Left lobe of liver (tissue), 2 donors: ENCODE measurements at regions not wholly inside any gene's neighbourhood (a gene's known extent, or its start where the extent isn't known, plus 50 kb on each side); places are given as distances from the start of the nearest gene placed in this dataset.
"Not testable (repeated sequence)": the region's sequence is repeated elsewhere in the genome, so short reads cannot be mapped to it uniquely, and the experiment has no call there.

Experiments used
- ATAC-seq: fragments of 200-7000 bp; cut with Tn5 transposase; one replicate; pipeline ENCODE4 v1.9.1; 2020; ENCODE audit warnings: mild to moderate bottlenecking, moderate library complexity
- DNase-seq: peaks from one replicate; pipeline ENCODE4 v3.0.0-alpha.2; 2020; ENCODE audit warnings: low spot score
- donor health status: DM: no; HTN: no; CAD: no; lungs with moderate emphysema.
- donor health status: DM: no; HTN: yes; CAD: no.

- no peak for ATAC-seq
- no peak for DNase-seq
Observed at GRCh38 chr4:123535037-123535748, 138.6 kb downstream of the SPRY1 start.

GRCh38 chr4:123536225-123536624 is 139.6 kb downstream of the SPRY1 start:
- ATAC-seq = no peak

GRCh38 chr4:123537906-123538402 is 141.4 kb downstream of the SPRY1 start:
- ATAC-seq, DNase-seq: not testable (repeated sequence)

More at GRCh38 chr4:123536225-123536624, 139.6 kb downstream of the SPRY1 start:
- no peak for DNase-seq

GRCh38 chr4:123545667-123546572 is 149.3 kb downstream of the SPRY1 start:
- DNase-seq (no peak), ATAC-seq (peak; percentile 79)

- no peak for DNase-seq
- peak; percentile 57 for ATAC-seq
Observed at GRCh38 chr4:123546573-123547060, 150.0 kb downstream of the SPRY1 start.

GRCh38 chr4:123547216-123548165 is 150.9 kb downstream of the SPRY1 start:
- no peak for ATAC-seq
- no peak for DNase-seq

GRCh38 chr4:123553279-123553678 is 156.7 kb downstream of the SPRY1 start:
- ATAC-seq (no peak), DNase-seq (no peak)

GRCh38 chr4:123553733-123554637 is 157.4 kb downstream of the SPRY1 start:
- peak; percentile 33 for ATAC-seq
- DNase-seq = no peak

GRCh38 chr4:123554801-123555232 is 158.2 kb downstream of the SPRY1 start:
- ATAC-seq = peak; percentile 40
- DNase-seq = no peak

- peak; percentile 95 for DNase-seq
- ATAC-seq = peak; percentile 92
Observed at GRCh38 chr4:123555233-123555806, 158.7 kb downstream of the SPRY1 start.

- ATAC-seq (peak; percentile 74), DNase-seq (peak; percentile 55)
Observed at GRCh38 chr4:123555807-123556273, 159.2 kb downstream of the SPRY1 start.

- no peak for DNase-seq
- ATAC-seq = no peak
Observed at GRCh38 chr4:123556526-123556925, 159.9 kb downstream of the SPRY1 start.

- ATAC-seq = no peak
- no peak for DNase-seq
Observed at GRCh38 chr4:123557857-123558536, 161.4 kb downstream of the SPRY1 start.

GRCh38 chr4:123558865-123559264 is 162.3 kb downstream of the SPRY1 start:
- DNase-seq = no peak
- no peak for ATAC-seq

GRCh38 chr4:123559955-123560871 is 163.6 kb downstream of the SPRY1 start:
- no peak for DNase-seq
- no peak for ATAC-seq

- no peak for DNase-seq
- no peak for ATAC-seq
Observed at GRCh38 chr4:123561525-123561924, 164.9 kb downstream of the SPRY1 start.
